ENCODE measurements at regions not wholly inside any gene's neighbourhood (a gene's known extent, or its start where the extent isn't known, plus 50 kb on each side); places are given as distances from the start of the nearest gene placed in this dataset.

- TF ChIP-seq CTCF (IDR thresholded peaks at IDR 0.05; ENCODE audit: control extremely low read depth in 1 of 3, insufficient read depth in 1 of 3, low read depth in 1 of 3, low read length in 3 of 3), result no peak
- TF ChIP-seq RAD21 (IDR thresholded peaks at IDR 0.05 in 1 of 2, conservative IDR thresholded peaks at IDR 0.05 in 1 of 2; ENCODE audit: low read depth in 2 of 2, low read length in 2 of 2), result no peak
- TF ChIP-seq SRF (IDR thresholded peaks at IDR 0.05; ENCODE audit: low read depth, low read length), result no peak
- no peak for TF ChIP-seq ATF2 (IDR thresholded peaks at IDR 0.05; ENCODE audit: low read length)
- TF ChIP-seq KDM1A (IDR thresholded peaks at IDR 0.05; ENCODE audit: borderline replicate concordance, low read length), result no peak
- no peak for TF ChIP-seq FOSL1 (IDR thresholded peaks at IDR 0.05; ENCODE audit: insufficient read depth, low read depth, low read length)
- no peak for TF ChIP-seq SIN3A (conservative IDR thresholded peaks at IDR 0.05 in 1 of 2, IDR thresholded peaks at IDR 0.05 in 1 of 2; ENCODE audit: low read depth in 1 of 2, low read length in 2 of 2)
Measured at GRCh38 chr1:162914601-162915000, 53.6 kb upstream of the CCDC190 start (continued).
